Fibroblast of skin of abdomen (primary cell): ENCODE measurements at regions not wholly inside any gene's neighbourhood (a gene's known extent, or its start where the extent isn't known, plus 50 kb on each side); places are given as distances from the start of the nearest gene placed in this dataset.
"Not testable (repeated sequence)": the region's sequence is repeated elsewhere in the genome, so short reads cannot be mapped to it uniquely, and the experiment has no call there.

ENCODE experiments used
- DNase-seq: peaks from one replicate; pipeline ENCODE4 v3.0.0-alpha.2; 2013

- DNase-seq: no peak
These were observed 175.3 kb upstream of the SEMA3E start for GRCh38 chr7:83824214-83824613.

- DNase-seq: no peak
These were observed 172.9 kb upstream of the SEMA3E start for GRCh38 chr7:83821866-83822265.

DNA sequence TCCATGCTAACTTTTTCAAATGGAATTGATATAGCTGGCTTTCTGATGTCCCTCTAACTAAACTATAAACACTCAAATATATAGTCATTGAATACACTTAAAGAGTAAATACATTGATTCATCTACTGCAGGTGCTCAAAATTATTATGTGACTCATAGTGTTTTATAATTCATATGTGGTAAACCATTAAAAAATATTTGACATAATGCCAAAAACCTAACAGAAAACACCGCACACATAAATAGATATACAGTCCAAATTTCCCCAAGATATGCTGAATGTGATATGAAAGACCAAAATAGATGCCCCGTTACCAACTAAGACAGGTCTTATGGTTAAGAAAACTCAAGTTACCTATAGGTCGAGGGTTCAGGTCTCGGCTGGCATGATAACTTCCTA, 171.7 kb upstream of the SEMA3E start:
- no peak for DNase-seq

GRCh38 chr7:83819911-83820310, 171.0 kb upstream of the SEMA3E start:
- no peak for DNase-seq

- DNase-seq: no peak
These were observed 165.5 kb upstream of the SEMA3E start for GRCh38 chr7:83814480-83814879.

DNA sequence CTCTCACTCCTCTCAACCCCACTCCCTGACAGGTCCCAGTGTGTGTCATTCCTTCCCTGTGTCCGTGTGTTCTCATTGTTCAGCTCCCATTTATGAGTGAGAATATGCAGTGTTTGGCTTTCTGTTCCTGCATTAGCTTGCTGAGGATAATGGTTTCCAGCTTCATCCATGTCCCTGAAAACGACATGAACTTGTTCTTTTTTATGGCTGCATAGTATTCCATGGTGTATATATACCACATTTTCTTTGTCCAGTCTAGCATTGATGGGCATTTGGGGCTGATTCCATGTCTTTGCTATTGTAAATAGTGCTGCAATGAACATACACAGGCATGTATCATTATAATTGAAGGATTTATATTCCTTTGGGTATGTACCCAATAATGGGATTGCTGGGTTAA, 163.6 kb upstream of the SEMA3E start:
- DNase-seq: not testable (repeated sequence)

- no peak for DNase-seq
These were observed 160.0 kb upstream of the SEMA3E start for GRCh38 chr7:83808982-83809381.

DNA sequence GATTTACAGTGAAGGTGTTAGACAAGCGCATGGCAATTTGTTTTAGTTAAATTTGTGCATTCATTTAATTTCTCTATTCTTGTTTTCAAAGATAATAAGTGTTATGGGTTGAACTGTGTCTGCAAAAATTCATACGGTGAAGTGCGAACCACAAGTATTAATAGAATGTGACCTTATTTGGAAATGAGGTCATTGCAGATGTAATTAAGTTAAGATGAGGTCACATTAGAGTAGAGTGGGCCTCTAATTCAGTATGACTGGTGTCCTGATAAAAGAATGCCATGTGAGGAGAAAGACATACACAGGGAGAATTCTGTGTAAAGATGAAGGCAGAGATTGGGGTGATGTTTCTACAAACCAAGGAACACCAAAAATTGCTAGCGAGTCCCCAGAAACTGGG, 158.8 kb upstream of the SEMA3E start:
- peak; percentile 9 for DNase-seq

DNA sequence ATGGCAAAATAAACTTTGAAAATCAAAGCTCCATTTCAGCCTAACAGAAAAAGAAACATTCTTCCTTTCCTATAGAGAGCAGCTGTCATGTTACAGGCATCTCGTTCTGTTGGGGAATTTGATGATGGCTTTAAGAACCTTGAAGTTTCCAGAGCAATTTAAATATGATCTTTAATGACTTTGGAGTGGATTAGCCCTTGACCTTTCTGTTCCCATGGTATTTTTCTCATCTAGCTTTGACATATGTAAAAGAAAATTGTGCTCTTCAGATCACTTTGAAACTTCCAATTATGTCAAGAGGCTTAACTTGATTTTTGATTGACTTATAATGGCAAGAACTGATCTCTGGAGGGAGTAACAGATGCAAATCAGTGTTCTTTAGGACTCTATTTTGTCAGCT, 157.6 kb upstream of the SEMA3E start:
- no peak for DNase-seq

GRCh38 chr7:83799333-83799732, 150.4 kb upstream of the SEMA3E start:
- DNase-seq: no peak

DNA sequence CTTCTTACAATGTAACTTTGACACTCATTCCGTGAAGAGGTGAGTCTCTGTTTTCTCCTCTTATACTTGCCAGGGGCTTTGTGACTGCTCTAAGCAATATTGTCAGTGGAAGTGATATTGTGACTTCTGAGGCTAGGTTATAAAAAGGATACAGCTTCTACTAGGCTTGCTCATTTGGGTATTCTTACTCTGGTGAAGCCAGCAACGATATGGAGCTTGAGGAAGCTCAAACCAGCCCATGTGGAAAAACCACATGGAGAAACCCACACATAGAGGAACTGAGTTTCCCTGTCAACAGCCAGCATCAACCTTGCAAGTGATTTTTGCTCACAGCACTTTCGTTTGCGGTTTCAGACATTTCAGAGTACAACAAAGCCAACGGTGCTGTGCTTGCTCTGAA, 149.6 kb upstream of the SEMA3E start:
- no peak for DNase-seq

DNA sequence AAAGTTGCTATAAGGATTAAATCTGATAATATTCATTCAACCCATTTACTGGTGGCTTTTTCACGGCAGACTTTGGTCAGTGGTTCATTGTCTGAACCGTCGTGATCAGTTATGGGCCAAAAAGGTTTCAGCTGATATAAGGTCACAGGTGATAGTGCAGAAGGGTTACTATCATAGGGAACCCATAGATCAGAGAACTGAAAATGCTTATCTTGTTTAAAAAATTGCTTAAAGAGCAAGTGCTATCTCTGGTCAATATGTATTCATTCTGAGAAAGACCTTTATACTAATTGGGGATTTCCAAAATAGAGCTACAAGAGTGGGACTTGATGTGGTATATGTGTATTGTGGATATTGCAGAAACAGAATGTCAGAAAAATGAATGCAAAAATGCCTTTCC, 147.8 kb upstream of the SEMA3E start:
- DNase-seq: no peak

GRCh38 chr7:83794829-83795228, 145.9 kb upstream of the SEMA3E start:
- no peak for DNase-seq

DNA sequence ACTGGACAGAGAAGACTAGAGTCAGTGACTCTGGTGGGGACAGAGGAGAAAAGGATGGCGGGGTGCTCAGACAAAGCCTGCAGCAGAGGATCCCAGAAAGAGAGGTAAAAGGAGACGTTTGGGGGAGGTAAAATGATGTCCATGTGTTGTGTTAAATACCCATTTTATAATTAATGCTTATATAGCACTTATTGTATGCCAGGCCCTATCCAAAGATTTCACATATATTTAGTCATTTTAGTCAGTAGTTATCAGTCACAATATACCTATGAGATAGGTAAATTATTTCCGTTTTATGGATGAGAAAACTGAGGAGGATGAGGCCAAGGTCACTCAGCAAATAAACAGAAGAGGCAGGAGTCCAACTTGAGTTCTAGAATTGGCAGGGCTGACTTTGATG, 144.6 kb upstream of the SEMA3E start:
- DNase-seq: no peak

DNA sequence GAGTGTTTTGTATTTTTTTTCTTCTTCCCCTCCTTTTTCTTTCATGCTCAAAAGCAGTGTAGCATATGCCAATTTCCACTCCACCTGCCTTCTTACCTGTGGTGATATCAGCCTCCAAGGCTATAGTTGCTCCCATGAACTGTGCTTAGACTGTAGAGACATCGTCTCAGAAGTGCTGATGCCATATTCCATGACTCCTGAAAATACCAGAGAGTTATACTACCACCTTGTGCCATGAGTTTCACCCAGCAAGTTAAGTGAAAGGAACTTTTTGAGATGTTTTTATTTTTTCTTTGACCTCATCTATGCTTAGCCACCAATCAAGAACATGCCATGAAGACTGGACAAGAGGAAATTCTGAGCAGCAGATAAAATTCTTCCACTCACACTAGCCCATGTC, 142.8 kb upstream of the SEMA3E start:
- DNase-seq: no peak

GRCh38 chr7:83786858-83787257, 137.9 kb upstream of the SEMA3E start:
- DNase-seq: no peak

GRCh38 chr7:83782628-83783027, 133.7 kb upstream of the SEMA3E start:
- DNase-seq: peak; percentile 6

DNA sequence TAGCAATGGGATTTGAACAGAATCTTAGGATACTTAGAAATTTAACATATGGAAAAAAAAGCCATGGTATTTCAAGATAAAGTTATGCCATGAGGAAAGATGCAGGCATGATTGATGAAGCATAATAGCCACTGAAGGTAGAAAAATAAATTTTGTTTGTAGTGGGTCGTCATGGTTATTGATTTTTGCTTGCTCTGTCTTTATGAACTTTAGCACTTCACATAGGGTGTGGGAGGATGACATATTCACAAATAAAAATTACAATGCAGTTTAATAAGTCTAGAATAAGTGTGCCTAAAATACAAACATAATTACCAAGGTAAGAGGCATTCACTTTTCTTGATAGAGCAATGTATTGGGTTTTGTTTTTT, 129.1 kb upstream of the SEMA3E start:
- DNase-seq: no peak

GRCh38 chr7:83777406-83778072, 128.6 kb upstream of the SEMA3E start:
- no peak for DNase-seq

GRCh38 chr7:83769407-83769806, 120.5 kb upstream of the SEMA3E start:
- DNase-seq: no peak

GRCh38 chr7:83751217-83751616, 102.3 kb upstream of the SEMA3E start:
- no peak for DNase-seq

DNA sequence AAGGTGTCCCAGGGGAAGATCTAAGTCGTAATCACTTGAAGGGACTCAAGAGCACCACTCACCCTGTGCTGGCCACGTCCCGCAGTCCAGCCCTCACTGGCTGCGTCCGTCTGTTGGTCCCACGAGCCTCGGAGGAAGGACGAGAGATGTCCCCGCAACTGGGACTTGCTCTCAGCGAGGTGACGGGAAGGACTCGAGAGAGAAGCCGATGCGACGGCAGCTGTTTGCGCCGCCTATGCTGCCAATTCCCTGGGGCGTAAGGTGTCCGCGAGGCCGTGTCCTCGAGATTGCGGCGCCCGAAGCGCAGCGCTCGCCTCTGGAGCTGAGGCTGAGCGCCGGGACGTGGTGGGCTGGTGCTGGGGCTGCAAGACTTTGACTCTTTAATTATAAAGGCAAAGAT, 100.6 kb upstream of the SEMA3E start:
- no peak for DNase-seq

DNA sequence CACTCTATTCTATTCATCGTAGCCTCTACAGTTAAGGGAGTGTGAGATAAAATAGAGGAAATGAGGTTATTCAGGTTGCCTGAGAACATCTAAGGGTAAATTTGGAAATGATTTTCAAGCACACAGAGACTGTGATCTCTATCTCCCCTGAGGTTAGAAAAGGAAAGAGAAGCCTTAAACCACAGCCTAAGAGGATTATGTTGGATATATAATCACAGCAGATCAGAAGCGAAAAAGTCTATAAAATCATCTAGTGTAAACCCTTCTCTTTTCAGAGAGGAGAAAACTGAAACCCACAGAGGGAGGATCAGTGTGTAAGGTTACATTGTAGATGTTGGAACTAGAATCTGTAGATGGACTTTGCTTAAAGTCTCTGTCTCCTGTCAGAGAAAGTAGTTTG, 90.6 kb upstream of the SEMA3E start:
- DNase-seq: no peak

- no peak for DNase-seq
These were observed 89.4 kb upstream of the SEMA3E start for GRCh38 chr7:83738291-83738835.

DNA sequence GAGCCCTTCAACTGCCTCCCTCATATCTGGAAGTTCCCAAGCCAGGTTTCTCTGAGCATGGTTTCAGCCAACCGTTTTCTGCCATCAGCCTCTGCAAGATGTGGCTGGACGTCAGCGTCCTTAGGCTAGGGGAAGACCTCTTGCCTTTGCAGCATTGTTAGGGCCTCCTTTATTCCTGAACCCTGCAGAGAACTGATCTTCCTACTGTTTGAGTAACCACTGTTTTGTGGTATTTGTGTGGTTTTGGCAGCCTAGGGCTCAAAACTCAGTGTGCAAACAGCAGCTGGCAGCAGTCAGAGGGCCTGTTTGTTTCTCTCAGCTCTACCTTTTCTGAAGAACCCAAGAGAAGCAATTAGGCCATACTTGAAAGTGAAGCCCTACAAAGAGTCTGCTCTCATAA, 83.4 kb upstream of the SEMA3E start:
- no peak for DNase-seq
